HG03097 (cell line): ENCODE measurements at regions not wholly inside any gene's neighbourhood (a gene's known extent, or its start where the extent isn't known, plus 50 kb on each side); places are given as distances from the start of the nearest gene placed in this dataset.

Experiments used
- ATAC-seq: cut with Tn5 transposase; IDR thresholded peaks from one replicate; pipeline ENCODE4 v1.9.1; 2021; ENCODE audit not compliant: unreplicated experiment, low FRiP score

- no peak for ATAC-seq
Measured at GRCh38 chr2:136482966-136483365, 282.4 kb upstream of the THSD7B start.

- ATAC-seq = no peak
Measured at GRCh38 chr2:136482006-136482405, 283.3 kb upstream of the THSD7B start.

GRCh38 chr2:136479696-136480095 lies 285.6 kb upstream of the THSD7B start:
- ATAC-seq = no peak

GRCh38 chr2:136468799-136469369 lies 296.5 kb upstream of the THSD7B start:
- no peak for ATAC-seq

GRCh38 chr2:136452528-136452927 lies 312.8 kb upstream of the THSD7B start:
- ATAC-seq = no peak

- ATAC-seq = no peak
Measured at GRCh38 chr2:136448986-136449780, 316.2 kb upstream of the THSD7B start.

GRCh38 chr2:136448432-136448831 lies 316.9 kb upstream of the THSD7B start:
- ATAC-seq = no peak

GRCh38 chr2:136444323-136444722 lies 321.0 kb upstream of the THSD7B start:
- no peak for ATAC-seq

- no peak for ATAC-seq
Measured at GRCh38 chr2:136443661-136444060, 321.7 kb upstream of the THSD7B start.

- no peak for ATAC-seq
Measured at GRCh38 chr2:136441979-136442714, 323.2 kb upstream of the THSD7B start.

- no peak for ATAC-seq
Measured at GRCh38 chr2:136439064-136439676, 321.2 kb upstream of the CXCR4 start.

GRCh38 chr2:136437461-136437860 lies 319.5 kb upstream of the CXCR4 start:
- ATAC-seq = no peak

GRCh38 chr2:136436936-136437335 lies 319.0 kb upstream of the CXCR4 start:
- ATAC-seq = no peak

GRCh38 chr2:136434251-136434715 lies 316.3 kb upstream of the CXCR4 start:
- ATAC-seq = no peak

- ATAC-seq = no peak
Measured at GRCh38 chr2:136433261-136433660, 315.3 kb upstream of the CXCR4 start.

GRCh38 chr2:136424112-136424511 lies 306.2 kb upstream of the CXCR4 start:
- no peak for ATAC-seq

GRCh38 chr2:136423516-136423996 lies 305.6 kb upstream of the CXCR4 start:
- peak; percentile 98 for ATAC-seq

- no peak for ATAC-seq
Measured at GRCh38 chr2:136422512-136422911, 304.6 kb upstream of the CXCR4 start.

GRCh38 chr2:136420346-136420745 lies 302.4 kb upstream of the CXCR4 start:
- ATAC-seq = no peak

- ATAC-seq = no peak
Measured at GRCh38 chr2:136411946-136412345, 294.0 kb upstream of the CXCR4 start.

GRCh38 chr2:136410673-136411072 lies 292.7 kb upstream of the CXCR4 start:
- ATAC-seq = no peak
